ENCODE measurements at regions not wholly inside any gene's neighbourhood (a gene's known extent, or its start where the extent isn't known, plus 50 kb on each side); places are given as distances from the start of the nearest gene placed in this dataset.

- DNase-seq (ENCODE audit: low read depth): no peak
Observed at GRCh38 chr4:184528713-184529112, 54.4 kb upstream of the IRF2 start.

- DNase-seq (ENCODE audit: low read depth): no peak
Observed at GRCh38 chr4:184528051-184528450, 53.7 kb upstream of the IRF2 start.

GRCh38 chr4:184526228-184526627, 51.9 kb upstream of the IRF2 start:
- no peak for DNase-seq (ENCODE audit: low read depth)

All from forelimb muscle (tissue), 1 donor.